GM06990 (cell line): ENCODE measurements at regions not wholly inside any gene's neighbourhood (a gene's known extent, or its start where the extent isn't known, plus 50 kb on each side); places are given as distances from the start of the nearest gene placed in this dataset.

Source experiments
- DNase-seq: peaks from one replicate; pipeline ENCODE4 v3.0.0-alpha.2; 2011; ENCODE audit not compliant: insufficient read length; ENCODE audit errors: extremely low read depth
- H3K27me3 ChIP-seq: replicated peaks from 2 replicates; pipeline ENCODE4 v1.6.0; 2011; ENCODE audit warnings: low read length; ENCODE audit not compliant: control insufficient read depth, insufficient read depth
- H3K36me3 ChIP-seq: 2 replicates; pipeline ENCODE4 v1.5.1; 2011; ENCODE audit warnings: low read length; ENCODE audit not compliant: control insufficient read depth, insufficient read depth
- H3K4me3 ChIP-seq: replicated peaks from 2 replicates; pipeline ENCODE4 v1.5.1; 2011; ENCODE audit warnings: low read depth, mild to moderate bottlenecking, control low read depth, low read length
- CTCF ChIP-seq: IDR thresholded peaks from 2 replicates; pipeline ENCODE4 v1.5.1; 2011; ENCODE audit warnings: low read length, control low read depth, mild to moderate bottlenecking, inconsistent platforms; ENCODE audit not compliant: insufficient read depth, poor library complexity, severe bottlenecking

GRCh38 chr6:105771313-105771970, 314.7 kb upstream of the PRDM1 start:
- 0 out of 2 replicates have a peak, but pooled peaks cover 1% of the 10 kb centered on the region for H3K27me3 ChIP-seq
- DNase-seq = no peak
- no peaks in the 10 kb centered on the region for H3K36me3 ChIP-seq
- no peak for TF ChIP-seq CTCF
- H3K4me3 ChIP-seq = no peak overlapping the region

- H3K4me3 ChIP-seq = no peak overlapping the region
- DNase-seq = no peak
- TF ChIP-seq CTCF = no peak
These were observed 316.1 kb upstream of the PRDM1 start for GRCh38 chr6:105769987-105770386.

GRCh38 chr6:105769197-105769596, 316.9 kb upstream of the PRDM1 start:
- Histone ChIP-seq H3K36me3 (no peaks in the 10 kb centered on the region), H3K4me3 (no peak overlapping the region), H3K27me3 (0 out of 2 replicates have a peak, but pooled peaks cover 1% of the 10 kb centered on the region)
- no peak for TF ChIP-seq CTCF
- no peak for DNase-seq

More at GRCh38 chr6:105769987-105770386, 316.1 kb upstream of the PRDM1 start:
- H3K36me3 ChIP-seq = no peaks in the 10 kb centered on the region
- 0 out of 2 replicates have a peak, but pooled peaks cover 1% of the 10 kb centered on the region for H3K27me3 ChIP-seq

GRCh38 chr6:105767541-105767940, 318.6 kb upstream of the PRDM1 start:
- Histone ChIP-seq H3K4me3 (no peak overlapping the region), H3K27me3 (peaks cover 1% of the 10 kb centered on the region; the same call in 1 of the 2 replicates), H3K36me3 (no peaks in the 10 kb centered on the region)
- DNase-seq = no peak
- TF ChIP-seq CTCF = no peak

- no peak for DNase-seq
- TF ChIP-seq CTCF = no peak
- Histone ChIP-seq H3K4me3 (no peak overlapping the region), H3K36me3 (no peaks in the 10 kb centered on the region), H3K27me3 (no peaks in the 10 kb centered on the region; the same call in 1 of the 2 replicates)
These were observed 320.9 kb upstream of the PRDM1 start for GRCh38 chr6:105765239-105765638.
